H1 (cell line): ENCODE measurements at regions not wholly inside any gene's neighbourhood (a gene's known extent, or its start where the extent isn't known, plus 50 kb on each side); places are given as distances from the start of the nearest gene placed in this dataset.

ENCODE experiments used
- CTCF ChIA-PET: fragments of 300-600 bp; sonication (Branson Sonifier 250); formaldehyde crosslinking; loops from one replicate; lab custom pipeline; 2021; ENCODE audit not compliant: partially characterized antibody; lab: Charles Lee
- POLR2A ChIA-PET: fragments of 300-600 bp; sonication (Branson Sonifier 250); formaldehyde crosslinking; loops from one replicate; lab custom pipeline; 2021; ENCODE audit warnings: inconsistent platforms; ENCODE audit not compliant: partially characterized antibody; lab: Charles Lee
- DNase-seq, 2 experiments: peaks; one replicate each; pipeline versions ENCODE4 v3.0.0 to v3.0.0-alpha.2; 2010 to 2022; ENCODE audit warnings: low spot score in 2 of 2, low read depth in 1 of 2, mixed read lengths in 1 of 2
- FAIRE-seq: peaks from 2 replicates; lab custom pipeline; 2011; peaks lifted over from hg19 to GRCh38; lab: Jason Lieb, UNC
- H2AFZ ChIP-seq: 2 replicates; pipeline ENCODE4 v1.8.1; 2012; ENCODE audit warnings: low read length, inconsistent platforms
- H2AK5ac ChIP-seq: 2 replicates; pipeline ENCODE4 v1.6.1; 2013; ENCODE audit warnings: low read depth, low read length
- H2BK120ac ChIP-seq: replicated peaks from 2 replicates; pipeline ENCODE3; 2013; ENCODE audit warnings: low read depth, low read length, inconsistent platforms
- H2BK12ac ChIP-seq: 2 replicates; pipeline ENCODE4 v1.6.1; 2013; ENCODE audit warnings: low read depth, low read length
- H2BK15ac ChIP-seq: 2 replicates; pipeline ENCODE4 v1.6.1; 2013; ENCODE audit warnings: low read length
- H2BK20ac ChIP-seq: 2 replicates; pipeline ENCODE4 v1.6.1; 2013; ENCODE audit warnings: low read length
- H2BK5ac ChIP-seq: 2 replicates; pipeline ENCODE4 v1.6.1; 2013; ENCODE audit warnings: low read depth, low read length
- H3K14ac ChIP-seq: 2 replicates; pipeline ENCODE4 v1.6.1; 2013; ENCODE audit warnings: inconsistent platforms; ENCODE audit not compliant: insufficient read length
- H3K18ac ChIP-seq: 2 replicates; pipeline ENCODE4 v1.6.1; 2013; ENCODE audit warnings: low read length; ENCODE audit errors: extremely low read depth
- H3K23ac ChIP-seq: 2 replicates; pipeline ENCODE4 v1.6.1; 2013; ENCODE audit warnings: inconsistent platforms; ENCODE audit not compliant: insufficient read length
- H3K23me2 ChIP-seq: 2 replicates; pipeline ENCODE4 v1.6.1; 2013; ENCODE audit warnings: low read depth, low read length
- H3K27ac ChIP-seq: 2 replicates; pipeline ENCODE4 v1.6.1; 2011; ENCODE audit warnings: low read depth, low read length, inconsistent platforms
- H3K27me3 ChIP-seq, 4 experiments: replicated peaks in 1 of 4; 1 replicate in 1 of 4; 2 replicates in 3 of 4; pipeline versions ENCODE4 v1.6.1 to v1.8.1; 2011 to 2013; ENCODE audit warnings: low read length in 3 of 4, mild to moderate bottlenecking in 3 of 4, inconsistent platforms in 2 of 4, mixed read lengths in 2 of 4, moderate library complexity in 1 of 4; ENCODE audit not compliant: control insufficient read depth in 3 of 4, insufficient read depth in 3 of 4; ENCODE audit errors: extremely low read depth in 1 of 4
- H3K36me3 ChIP-seq, 4 experiments: 2 replicates each; pipeline versions ENCODE4 v1.6.1 to v1.8.1; 2011 to 2013; ENCODE audit warnings: mild to moderate bottlenecking in 4 of 4, low read length in 3 of 4, moderate library complexity in 2 of 4, control low read depth in 1 of 4, inconsistent platforms in 1 of 4; ENCODE audit not compliant: insufficient read depth in 4 of 4, control insufficient read depth in 2 of 4
- H3K4ac ChIP-seq: replicated peaks from 2 replicates; pipeline ENCODE3; 2013; ENCODE audit warnings: low read length, low read depth, mixed read lengths, inconsistent platforms; ENCODE audit not compliant: insufficient read length
- H3K4me1 ChIP-seq, 4 experiments: replicated peaks in 1 of 4; 1 replicate in 1 of 4; 2 replicates in 3 of 4; pipeline versions ENCODE4 v1.6.1 to v1.8.1; 2011 to 2013; ENCODE audit warnings: low read length in 3 of 4, inconsistent platforms in 2 of 4, mixed read lengths in 1 of 4; ENCODE audit not compliant: insufficient read depth in 4 of 4, control insufficient read depth in 3 of 4
- H3K4me2 ChIP-seq, 2 experiments: 2 replicates each; pipeline versions ENCODE4 v1.6.1 to v1.8.1; 2011 to 2013; ENCODE audit warnings: low read depth in 2 of 2, low read length in 2 of 2, control low read depth in 1 of 2, inconsistent platforms in 1 of 2, mild to moderate bottlenecking in 1 of 2; ENCODE audit not compliant: insufficient read depth in 1 of 2
- H3K4me3 ChIP-seq, 4 experiments: fragments of 200-600, 300-600 bp in 1 of 4; sonication (generic), shearing (Covaris generic), sonication (Bioruptor Twin) in 1 of 4; 2 replicates each; pipeline versions ENCODE4 v1.5.1 to v1.8.1; 2011 to 2016; ENCODE audit warnings: low read length in 4 of 4, low read depth in 3 of 4, control low read depth in 2 of 4, inconsistent platforms in 2 of 4, mild to moderate bottlenecking in 2 of 4, mixed read lengths in 1 of 4, moderate library complexity in 1 of 4; ENCODE audit not compliant: insufficient read depth in 2 of 4; ENCODE audit errors: extremely low read depth in 1 of 4
- H3K56ac ChIP-seq: replicated peaks from 2 replicates; pipeline ENCODE3; 2013; ENCODE audit warnings: low read depth, mild to moderate bottlenecking, mixed read lengths, low read length, inconsistent platforms; ENCODE audit not compliant: insufficient read length
- H3K79me1 ChIP-seq: 2 replicates; pipeline ENCODE4 v1.6.1; 2013; ENCODE audit warnings: low read depth, low read length, control low read depth
- H3K79me2 ChIP-seq, 2 experiments: 2 replicates each; pipeline versions ENCODE4 v1.6.1 to v1.8.1; 2012 to 2013; ENCODE audit warnings: low read length in 2 of 2, mild to moderate bottlenecking in 2 of 2, inconsistent platforms in 1 of 2; ENCODE audit not compliant: insufficient read depth in 2 of 2, control insufficient read depth in 1 of 2
- H3K9ac ChIP-seq, 4 experiments: replicated peaks in 1 of 4; 1 replicate in 1 of 4; 2 replicates in 3 of 4; pipeline versions ENCODE4 v1.6.1 to v1.8.1; 2011 to 2013; ENCODE audit warnings: low read depth in 3 of 4, low read length in 3 of 4, control low read depth in 2 of 4, mild to moderate bottlenecking in 2 of 4, moderate library complexity in 2 of 4, inconsistent platforms in 1 of 4; ENCODE audit errors: extremely low read depth in 1 of 4
- H3K9me3 ChIP-seq, 2 experiments: 2 replicates each; pipeline versions ENCODE4 v1.6.1 to v1.8.1; 2012 to 2013; ENCODE audit warnings: mild to moderate bottlenecking in 2 of 2, moderate library complexity in 2 of 2, control low read depth in 1 of 2, inconsistent platforms in 1 of 2, low read depth in 1 of 2, low read length in 1 of 2, mixed read lengths in 1 of 2; ENCODE audit not compliant: insufficient read depth in 2 of 2
- H4K20me1 ChIP-seq, 2 experiments: replicated peaks in 1 of 2; 2 replicates each; pipeline versions ENCODE3 to v1.8.1; 2011 to 2013; ENCODE audit warnings: inconsistent platforms in 2 of 2, low read length in 2 of 2, mild to moderate bottlenecking in 1 of 2; ENCODE audit not compliant: insufficient read depth in 2 of 2, control insufficient read depth in 1 of 2
- H4K5ac ChIP-seq: 2 replicates; pipeline ENCODE4 v1.6.1; 2013; ENCODE audit warnings: low read length, low read depth, mixed read lengths, inconsistent platforms; ENCODE audit not compliant: insufficient read length
- H4K8ac ChIP-seq: 2 replicates; pipeline ENCODE4 v1.8.0; 2013; ENCODE audit warnings: mild to moderate bottlenecking, moderate library complexity, low read length, inconsistent platforms; ENCODE audit not compliant: insufficient read depth; ENCODE audit errors: extremely low read depth
- H4K91ac ChIP-seq: replicated peaks from 2 replicates; pipeline ENCODE3; 2013; ENCODE audit warnings: low read length, mixed read lengths, inconsistent platforms; ENCODE audit not compliant: insufficient read length
- EZH2 ChIP-seq: fragments of 200-600 bp; sonication (generic); IDR thresholded peaks from 2 replicates; pipeline ENCODE4 v1.7.1; 2012; ENCODE audit warnings: low read depth, mild to moderate bottlenecking, moderate library complexity, low read length, inconsistent platforms; ENCODE audit not compliant: severe bottlenecking
- HDAC6 ChIP-seq: IDR thresholded peaks from one replicate; pipeline ENCODE4 v1.7.1; 2012; ENCODE audit warnings: low read depth, mild to moderate bottlenecking, inconsistent platforms, low read length, moderate library complexity
- KDM5A ChIP-seq: fragments of 200-600 bp; IDR thresholded peaks from 2 replicates; pipeline ENCODE4 v1.7.1; 2012; ENCODE audit warnings: mild to moderate bottlenecking, low read length, inconsistent platforms, mixed read lengths
- WGBS, 2 experiments: shearing (Covaris generic) in 1 of 2; methylation state at CpG; one replicate each; pipeline versions ENCODE4 v1.1.6 to v1.1.7; 2013 to 2015; ENCODE audit warnings: low lambda C conversion rate in 2 of 2, mixed read lengths in 2 of 2, inconsistent platforms in 1 of 2, low coverage in 1 of 2, missing lambda C conversion rate in 1 of 2; ENCODE audit not compliant: insufficient replicate concordance in 2 of 2, insufficient coverage in 1 of 2, insufficient read length in 1 of 2; ENCODE audit errors: extremely low coverage in 1 of 2, missing lambda C conversion rate in 1 of 2; 5-methylcytosine and 5-hydroxymethylcytosine counted together

- Histone ChIP-seq H3K4ac (no peak overlapping the region), H2AFZ (no peak overlapping the region), H3K23me2 (no peaks in the 10 kb centered on the region), H3K27me3 (no peaks in the 10 kb centered on the region), H3K4me1 (no peaks in the 10 kb centered on the region), H4K8ac (no peak overlapping the region)
- CTCF ChIA-PET = no interaction called here
- TF ChIP-seq HDAC6 (no peak), KDM5A (no peak), EZH2 (no peak)
- TF ChIP-seq, all 59 proteins: peak for 0
- H3K27ac ChIP-seq = no peak overlapping the region
- DNase-seq = no peak
- H2BK15ac ChIP-seq = no peak overlapping the region
- H3K9me3 ChIP-seq = no peaks in the 10 kb centered on the region
- no peak overlapping the region for H2BK20ac ChIP-seq
- H3K79me2 ChIP-seq = no peaks in the 10 kb centered on the region
- no peak overlapping the region for H2BK12ac ChIP-seq
- no peak for FAIRE-seq
- H3K4me3 ChIP-seq = no peak overlapping the region
- POLR2A ChIA-PET = no interaction called here
- H4K91ac ChIP-seq = no peak overlapping the region
- no peak overlapping the region for H2BK120ac ChIP-seq
- H2AK5ac ChIP-seq = no peak overlapping the region
- no peaks in the 10 kb centered on the region for H3K79me1 ChIP-seq
- H3K36me3 ChIP-seq = no peaks in the 10 kb centered on the region
- H4K20me1 ChIP-seq = no peaks in the 10 kb centered on the region
- no peak overlapping the region for H3K18ac ChIP-seq
- H3K23ac ChIP-seq = no peak overlapping the region
- no peak overlapping the region for H2BK5ac ChIP-seq
- no peak overlapping the region for H3K14ac ChIP-seq
- H3K9ac ChIP-seq = no peak overlapping the region
- no peak overlapping the region for H3K4me2 ChIP-seq
- WGBS, 2 experiments = 94% methylated on average over 3 of the region's 3 CpGs; no CpG with 5 or more reads in 1 of the 2 experiments
- no peak overlapping the region for H4K5ac ChIP-seq
- H3K56ac ChIP-seq = no peak overlapping the region
Observed at GRCh38 chr3:83230841-83231240, 1469.4 kb upstream of the GBE1 start.
